ENCODE measurements at regions not wholly inside any gene's neighbourhood (a gene's known extent, or its start where the extent isn't known, plus 50 kb on each side); places are given as distances from the start of the nearest gene placed in this dataset.

GRCh38 chr6:71392276-71392675, 103.7 kb downstream of the OGFRL1 start:
- no peak for TF ChIP-seq CTCF (IDR thresholded peaks at IDR 0.05 in 2 of 3, conservative IDR thresholded peaks at IDR 0.05 in 1 of 3; ENCODE audit: borderline replicate concordance in 1 of 3, insufficient read depth in 1 of 3, low read depth in 2 of 3, low read length in 2 of 3)
- TF ChIP-seq RAD21 (IDR thresholded peaks at IDR 0.05; ENCODE audit: low read depth), result no peak

Data from HCT116 (cell line).